ENCODE measurements at regions not wholly inside any gene's neighbourhood (a gene's known extent, or its start where the extent isn't known, plus 50 kb on each side); places are given as distances from the start of the nearest gene placed in this dataset.
"Not testable (repeated sequence)": the region's sequence is repeated elsewhere in the genome, so short reads cannot be mapped to it uniquely, and the experiment has no call there.

DNA sequence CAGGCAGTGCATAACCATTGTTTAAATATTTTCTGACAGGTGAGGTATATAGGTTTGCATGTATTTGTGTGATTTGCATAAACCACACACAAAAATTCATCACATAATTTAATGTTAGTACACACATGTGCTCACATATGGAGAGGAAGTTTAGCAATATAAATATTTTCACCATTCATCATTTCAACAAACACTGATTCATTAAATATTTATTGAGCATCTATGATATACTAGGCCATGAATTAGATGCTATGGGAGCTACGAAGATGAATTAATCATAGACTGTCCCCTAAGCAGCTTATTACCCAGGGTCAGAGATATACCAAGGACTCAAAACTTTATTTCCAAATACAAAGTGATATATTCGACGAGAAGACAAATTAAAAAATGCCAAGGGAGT, 311.6 kb upstream of the PIK3C3 start:
- DNase-seq, result no peak
- no peaks in the 10 kb centered on the region for H3K79me2 ChIP-seq (ENCODE audit: low read length)
- no peaks in the 10 kb centered on the region for H3K9me3 ChIP-seq (ENCODE audit: low read length)
- H4K20me1 ChIP-seq (ENCODE audit: insufficient read depth, low read depth, low read length), result no peaks in the 10 kb centered on the region
- no peak overlapping the region for H3K4me3 ChIP-seq (ENCODE audit: low read length)
- no peak overlapping the region for H3K9ac ChIP-seq (ENCODE audit: low read length)
- no peaks in the 10 kb centered on the region for H3K27me3 ChIP-seq (ENCODE audit: low read length)
- H3K36me3 ChIP-seq (ENCODE audit: insufficient read depth, low read length), result no peaks in the 10 kb centered on the region
- no peaks in the 10 kb centered on the region for H3K9me2 ChIP-seq (replicated peaks; ENCODE audit: insufficient read depth, low read length)
- no peak overlapping the region for H3K4me2 ChIP-seq (ENCODE audit: low read depth, low read length, poor library complexity, severe bottlenecking)
- no peak overlapping the region for H2AFZ ChIP-seq (ENCODE audit: low read length)
- H3K4me1 ChIP-seq (ENCODE audit: low read length), result no peaks in the 10 kb centered on the region
- no peak overlapping the region for H3K27ac ChIP-seq (ENCODE audit: low read length)

DNA sequence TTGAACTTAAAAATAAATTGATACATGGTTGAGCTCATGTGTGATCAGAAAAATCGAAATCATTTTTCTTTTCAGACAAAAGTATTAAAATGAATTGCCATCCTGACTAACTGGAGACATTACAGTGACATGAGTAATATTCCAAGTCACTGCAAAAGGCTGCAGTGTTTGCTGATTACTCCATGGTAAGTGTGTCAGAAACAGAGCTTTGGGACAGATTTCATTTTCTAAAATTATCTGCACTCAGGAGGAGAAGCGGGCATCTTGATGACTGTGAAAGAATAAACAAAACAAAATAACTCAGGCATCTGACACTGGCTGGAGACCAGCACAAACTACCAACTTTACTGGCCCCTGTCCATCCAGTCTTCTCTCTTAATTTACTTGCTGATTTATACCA, 312.3 kb upstream of the PIK3C3 start:
- H3K9me3 ChIP-seq (ENCODE audit: low read length), result no peaks in the 10 kb centered on the region
- H3K27ac ChIP-seq (ENCODE audit: low read length), result no peak overlapping the region
- H3K79me2 ChIP-seq (ENCODE audit: low read length), result no peaks in the 10 kb centered on the region
- no peak for DNase-seq
- H3K4me3 ChIP-seq (ENCODE audit: low read length), result no peak overlapping the region
- no peaks in the 10 kb centered on the region for H3K9me2 ChIP-seq (replicated peaks; ENCODE audit: insufficient read depth, low read length)
- H3K27me3 ChIP-seq (ENCODE audit: low read length), result no peaks in the 10 kb centered on the region
- no peak overlapping the region for H2AFZ ChIP-seq (ENCODE audit: low read length)
- no peaks in the 10 kb centered on the region for H3K4me1 ChIP-seq (ENCODE audit: low read length)
- H4K20me1 ChIP-seq (ENCODE audit: insufficient read depth, low read depth, low read length), result no peaks in the 10 kb centered on the region
- H3K9ac ChIP-seq (ENCODE audit: low read length), result no peak overlapping the region
- H3K36me3 ChIP-seq (ENCODE audit: insufficient read depth, low read length), result no peaks in the 10 kb centered on the region
- no peak overlapping the region for H3K4me2 ChIP-seq (ENCODE audit: low read depth, low read length, poor library complexity, severe bottlenecking)

DNA sequence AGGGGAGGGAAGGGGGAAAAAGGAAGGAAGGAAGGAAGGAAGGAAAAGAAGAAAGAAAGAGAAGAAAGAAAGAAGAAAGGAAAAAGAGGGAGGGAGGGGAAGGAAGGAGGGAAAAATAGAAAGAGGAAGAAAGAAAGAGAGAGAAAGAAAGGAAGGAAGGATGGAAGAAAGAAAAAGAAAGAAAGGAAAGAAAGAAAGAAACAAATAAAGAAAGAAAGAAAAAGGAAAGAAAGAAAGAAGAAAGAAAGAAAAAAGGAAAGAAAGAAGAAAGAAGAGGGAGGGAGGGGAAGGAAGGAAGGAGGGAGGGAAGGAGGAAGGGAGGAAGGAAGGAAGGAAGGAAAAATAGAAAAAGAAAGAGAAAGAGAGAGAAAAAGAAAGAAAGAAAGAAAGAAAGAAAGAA, 315.8 kb upstream of the PIK3C3 start:
- no peaks in the 10 kb centered on the region for H4K20me1 ChIP-seq (ENCODE audit: insufficient read depth, low read depth, low read length)
- no peaks in the 10 kb centered on the region for H3K27me3 ChIP-seq (ENCODE audit: low read length)
- no peak overlapping the region for H2AFZ ChIP-seq (ENCODE audit: low read length)
- H3K9me3 ChIP-seq (ENCODE audit: low read length), result no peaks in the 10 kb centered on the region
- no peak overlapping the region for H3K4me2 ChIP-seq (ENCODE audit: low read depth, low read length, poor library complexity, severe bottlenecking)
- H3K9ac ChIP-seq (ENCODE audit: low read length), result no peak overlapping the region
- no peaks in the 10 kb centered on the region for H3K9me2 ChIP-seq (replicated peaks; ENCODE audit: insufficient read depth, low read length)
- no peak for DNase-seq
- H3K4me1 ChIP-seq (ENCODE audit: low read length), result no peaks in the 10 kb centered on the region
- H3K36me3 ChIP-seq (ENCODE audit: insufficient read depth, low read length), result no peaks in the 10 kb centered on the region
- no peak overlapping the region for H3K4me3 ChIP-seq (ENCODE audit: low read length)
- no peaks in the 10 kb centered on the region for H3K79me2 ChIP-seq (ENCODE audit: low read length)
- H3K27ac ChIP-seq (ENCODE audit: low read length), result no peak overlapping the region

DNA sequence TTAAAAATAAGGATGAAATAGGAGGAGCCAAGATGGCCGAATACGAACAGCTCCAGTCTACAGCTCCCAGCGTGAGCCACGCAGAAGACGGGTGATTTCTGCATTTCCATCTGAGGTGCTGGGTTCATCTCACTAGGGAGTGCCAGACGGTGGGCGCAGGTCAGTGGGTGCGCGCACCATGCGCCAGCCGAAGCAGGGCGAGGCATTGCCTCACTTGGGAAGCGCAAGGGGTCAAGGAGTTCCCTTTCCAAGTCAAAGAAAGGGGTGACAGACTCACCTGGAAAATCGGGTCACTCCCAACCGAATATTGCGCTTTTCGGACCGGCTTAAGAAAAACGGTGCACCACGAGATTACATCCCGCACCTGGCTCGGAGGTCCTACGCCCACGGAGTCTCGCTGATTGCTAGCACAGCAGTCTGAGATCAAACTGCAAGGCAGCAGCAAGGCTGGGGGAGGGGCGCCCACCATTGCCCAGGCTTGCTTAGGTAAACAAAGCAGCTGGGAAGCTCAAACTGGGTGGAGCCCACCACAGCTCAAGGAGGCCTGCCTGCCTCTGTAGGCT, 323.2 kb upstream of the PIK3C3 start:
- not testable (repeated sequence) for H3K9me3 ChIP-seq (ENCODE audit: low read length); H3K36me3 ChIP-seq (ENCODE audit: insufficient read depth, low read length); H3K9me2 ChIP-seq (replicated peaks; ENCODE audit: insufficient read depth, low read length); H3K79me2 ChIP-seq (ENCODE audit: low read length); H3K27me3 ChIP-seq (ENCODE audit: low read length); H2AFZ ChIP-seq (ENCODE audit: low read length); H3K4me1 ChIP-seq (ENCODE audit: low read length); H4K20me1 ChIP-seq (ENCODE audit: insufficient read depth, low read depth, low read length); H3K9ac ChIP-seq (ENCODE audit: low read length); DNase-seq; H3K4me3 ChIP-seq (ENCODE audit: low read length); H3K4me2 ChIP-seq (ENCODE audit: low read depth, low read length, poor library complexity, severe bottlenecking); H3K27ac ChIP-seq (ENCODE audit: low read length)

DNA sequence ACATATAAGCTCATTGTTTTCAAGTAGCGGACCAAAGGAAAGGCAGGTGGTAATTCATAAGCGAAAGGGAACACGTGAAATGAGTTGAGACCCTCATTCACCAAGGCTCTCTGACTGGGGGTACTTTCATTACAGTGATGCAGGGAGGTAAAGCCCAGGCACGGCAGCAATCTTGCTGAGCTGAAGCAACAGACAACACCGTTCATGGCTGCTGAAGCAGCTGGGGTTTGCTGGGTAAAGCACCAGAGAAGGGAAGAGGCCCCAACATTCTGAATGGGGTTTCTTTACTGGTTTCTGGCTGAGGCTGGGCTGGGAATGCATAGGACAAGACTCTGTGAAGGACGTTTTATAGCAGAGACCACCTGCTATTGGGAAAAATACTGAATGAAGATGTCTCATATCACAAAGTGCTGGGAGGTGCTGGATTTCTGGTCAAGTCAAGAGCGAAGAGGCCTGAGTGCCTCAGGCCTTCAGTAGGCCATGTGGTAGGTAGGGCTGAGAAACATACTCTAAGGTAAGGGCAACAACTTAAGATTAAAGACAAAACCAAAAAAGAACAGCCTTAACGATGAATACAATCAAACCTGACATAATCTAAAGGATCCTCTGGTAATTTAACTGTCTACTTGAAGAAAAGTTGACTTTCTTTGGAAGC, 324.7 kb upstream of the PIK3C3 start:
- Histone ChIP-seq H3K4me3 (ENCODE audit: low read length) (no peak overlapping the region), H3K4me1 (ENCODE audit: low read length) (no peaks in the 10 kb centered on the region), H3K9me2 (replicated peaks; ENCODE audit: insufficient read depth, low read length) (no peaks in the 10 kb centered on the region)

DNA sequence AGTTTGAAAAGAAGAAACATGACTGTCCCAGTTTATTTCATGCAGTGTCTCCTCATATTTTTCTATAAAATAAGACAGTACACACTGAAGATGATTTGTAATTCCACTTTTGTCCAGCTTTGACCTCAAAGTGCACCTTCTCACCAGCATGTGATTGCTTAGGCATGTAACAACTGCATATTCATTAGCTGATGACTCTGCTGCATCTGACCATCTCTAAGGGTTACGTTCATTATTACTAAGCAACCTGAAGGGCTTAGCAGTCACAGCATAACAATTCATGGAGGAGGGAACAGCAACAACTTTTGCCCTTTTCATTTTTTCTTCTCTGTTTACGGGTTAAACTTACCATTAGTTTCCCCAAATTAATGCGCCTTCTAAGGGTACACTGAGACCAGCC, 330.6 kb upstream of the PIK3C3 start:
- H3K27ac ChIP-seq (ENCODE audit: low read length), result no peak overlapping the region
- no peak for DNase-seq

More for the DNA sequence above, 324.7 kb upstream of the PIK3C3 start:
- DNase-seq, result no peak
- no peaks in the 10 kb centered on the region for H3K79me2 ChIP-seq (ENCODE audit: low read length)
- H3K27ac ChIP-seq (ENCODE audit: low read length), result no peak overlapping the region
- no peaks in the 10 kb centered on the region for H3K36me3 ChIP-seq (ENCODE audit: insufficient read depth, low read length)
- no peaks in the 10 kb centered on the region for H3K9me3 ChIP-seq (ENCODE audit: low read length)
- no peak overlapping the region for H2AFZ ChIP-seq (ENCODE audit: low read length)
- H3K9ac ChIP-seq (ENCODE audit: low read length), result no peak overlapping the region
- H4K20me1 ChIP-seq (ENCODE audit: insufficient read depth, low read depth, low read length), result no peaks in the 10 kb centered on the region
- no peaks in the 10 kb centered on the region for H3K27me3 ChIP-seq (ENCODE audit: low read length)
- H3K4me2 ChIP-seq (ENCODE audit: low read depth, low read length, poor library complexity, severe bottlenecking), result no peak overlapping the region

DNA sequence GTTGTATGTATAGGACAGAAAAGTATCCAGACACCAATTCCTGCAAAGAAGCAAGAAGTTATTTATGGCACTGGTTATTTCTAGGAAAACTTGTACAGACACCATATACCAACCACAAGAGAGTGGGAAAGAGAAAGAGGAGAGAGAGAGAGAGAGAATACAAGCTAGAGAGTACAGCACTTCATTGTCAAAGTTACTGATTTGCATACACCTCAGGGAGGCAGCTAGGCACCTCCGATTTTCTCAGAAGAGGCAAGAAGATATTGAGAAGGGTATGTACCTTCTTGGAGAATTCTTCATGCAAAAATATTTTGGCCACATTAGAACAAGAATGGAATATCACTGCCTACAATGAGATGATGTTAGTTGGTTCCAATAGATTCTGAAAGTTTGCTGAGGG, 333.9 kb upstream of the PIK3C3 start:
- Histone ChIP-seq H3K27ac (ENCODE audit: low read length) (no peak overlapping the region), H3K79me2 (ENCODE audit: low read length) (no peaks in the 10 kb centered on the region), H2AFZ (ENCODE audit: low read length) (no peak overlapping the region), H3K9me3 (ENCODE audit: low read length) (no peaks in the 10 kb centered on the region), H3K9ac (ENCODE audit: low read length) (no peak overlapping the region), H3K27me3 (ENCODE audit: low read length) (no peaks in the 10 kb centered on the region), H3K9me2 (replicated peaks; ENCODE audit: insufficient read depth, low read length) (no peaks in the 10 kb centered on the region), H3K4me3 (ENCODE audit: low read length) (no peak overlapping the region), H3K4me1 (ENCODE audit: low read length) (no peaks in the 10 kb centered on the region), H3K4me2 (ENCODE audit: low read depth, low read length, poor library complexity, severe bottlenecking) (no peak overlapping the region), H3K36me3 (ENCODE audit: insufficient read depth, low read length) (no peaks in the 10 kb centered on the region), H4K20me1 (ENCODE audit: insufficient read depth, low read depth, low read length) (no peaks in the 10 kb centered on the region)
- no peak for DNase-seq

More for the DNA sequence above, 330.6 kb upstream of the PIK3C3 start:
- Histone ChIP-seq H3K36me3 (ENCODE audit: insufficient read depth, low read length) (no peaks in the 10 kb centered on the region), H3K4me1 (ENCODE audit: low read length) (no peaks in the 10 kb centered on the region), H3K4me3 (ENCODE audit: low read length) (no peak overlapping the region), H3K9ac (ENCODE audit: low read length) (no peak overlapping the region), H2AFZ (ENCODE audit: low read length) (no peak overlapping the region), H3K9me2 (replicated peaks; ENCODE audit: insufficient read depth, low read length) (no peaks in the 10 kb centered on the region), H4K20me1 (ENCODE audit: insufficient read depth, low read depth, low read length) (no peaks in the 10 kb centered on the region), H3K9me3 (ENCODE audit: low read length) (no peaks in the 10 kb centered on the region), H3K79me2 (ENCODE audit: low read length) (no peaks in the 10 kb centered on the region), H3K27me3 (ENCODE audit: low read length) (no peaks in the 10 kb centered on the region), H3K4me2 (ENCODE audit: low read depth, low read length, poor library complexity, severe bottlenecking) (no peak overlapping the region)

DNA sequence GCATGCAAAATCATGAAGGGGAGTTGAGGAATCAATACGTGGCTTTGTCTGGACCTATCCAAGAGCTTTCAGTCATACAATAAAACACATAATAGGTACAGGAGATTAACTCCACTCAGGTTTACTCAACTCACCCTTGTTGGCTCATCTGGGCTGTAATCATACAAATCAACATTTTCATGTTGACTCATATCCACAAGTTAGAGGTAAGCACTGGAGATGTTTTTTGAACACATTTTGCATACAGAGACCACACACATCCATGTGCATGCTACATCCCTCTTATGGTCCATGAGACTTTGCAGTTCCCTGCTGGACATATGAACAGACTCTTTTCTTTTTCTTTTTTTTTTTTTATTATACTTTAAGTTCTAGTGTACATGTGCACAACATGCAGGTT, 336.9 kb upstream of the PIK3C3 start:
- H3K4me1 ChIP-seq (ENCODE audit: low read length), result no peaks in the 10 kb centered on the region
- no peaks in the 10 kb centered on the region for H4K20me1 ChIP-seq (ENCODE audit: insufficient read depth, low read depth, low read length)
- H3K9ac ChIP-seq (ENCODE audit: low read length), result no peak overlapping the region
- no peaks in the 10 kb centered on the region for H3K27me3 ChIP-seq (ENCODE audit: low read length)
- no peaks in the 10 kb centered on the region for H3K9me2 ChIP-seq (replicated peaks; ENCODE audit: insufficient read depth, low read length)
- H3K9me3 ChIP-seq (ENCODE audit: low read length), result no peaks in the 10 kb centered on the region
- no peaks in the 10 kb centered on the region for H3K79me2 ChIP-seq (ENCODE audit: low read length)
- no peak overlapping the region for H3K4me3 ChIP-seq (ENCODE audit: low read length)
- DNase-seq, result no peak
- H3K4me2 ChIP-seq (ENCODE audit: low read depth, low read length, poor library complexity, severe bottlenecking), result no peak overlapping the region
- no peaks in the 10 kb centered on the region for H3K36me3 ChIP-seq (ENCODE audit: insufficient read depth, low read length)
- H3K27ac ChIP-seq (ENCODE audit: low read length), result no peak overlapping the region
- H2AFZ ChIP-seq (ENCODE audit: low read length), result no peak overlapping the region

Data from Karpas-422 (cell line).